ENCODE measurements at regions not wholly inside any gene's neighbourhood (a gene's known extent, or its start where the extent isn't known, plus 50 kb on each side); places are given as distances from the start of the nearest gene placed in this dataset.

- TF ChIP-seq CTCF (IDR thresholded peaks at IDR 0.05) (no peak), POLR2A (IDR thresholded peaks at IDR 0.05) (no peak)
These were observed 75.5 kb upstream of the CPM start for GRCh38 chr12:69008520-69008919.

All from Peyer's patch (tissue), 4 donors.